ENCODE measurements at regions not wholly inside any gene's neighbourhood (a gene's known extent, or its start where the extent isn't known, plus 50 kb on each side); places are given as distances from the start of the nearest gene placed in this dataset.

- no peak for TF ChIP-seq CTCF (IDR thresholded peaks at IDR 0.05)
- no peak for TF ChIP-seq ZFX (IDR thresholded peaks at IDR 0.05; ENCODE audit: borderline replicate concordance)
Measured at GRCh38 chr16:16938009-16938408, 532.8 kb downstream of the XYLT1 start.
